Adrenal gland (tissue), 5 donors: ENCODE measurements at regions not wholly inside any gene's neighbourhood (a gene's known extent, or its start where the extent isn't known, plus 50 kb on each side); places are given as distances from the start of the nearest gene placed in this dataset.

Experiments
- POLR2A ChIP-seq, 2 donors: fragments of 450-650 bp; IDR thresholded peaks; one replicate each; pipeline ENCODE4 v1.6.1; 2017; ENCODE audit warnings: antibody characterized with exemption in 2 of 2, mild to moderate bottlenecking in 2 of 2, moderate library complexity in 1 of 2
- TF ChIP-seq, protein P1 (sequence below), 6 experiments: fragments of 450-650 bp in 4 of 6; fragments of 200-600 bp in 2 of 6; sonication (generic) in 1 of 6; IDR thresholded peaks; 1 replicate in 5 of 6; 2 replicates in 1 of 6; pipeline versions ENCODE4 v1.5.1 to v1.8.0; 2016 to 2021; ENCODE audit warnings: antibody characterized with exemption in 6 of 6, mild to moderate bottlenecking in 2 of 6, moderate library complexity in 1 of 6
- donor health status: DM: no; HTN: no; CAD: no.

DNA sequence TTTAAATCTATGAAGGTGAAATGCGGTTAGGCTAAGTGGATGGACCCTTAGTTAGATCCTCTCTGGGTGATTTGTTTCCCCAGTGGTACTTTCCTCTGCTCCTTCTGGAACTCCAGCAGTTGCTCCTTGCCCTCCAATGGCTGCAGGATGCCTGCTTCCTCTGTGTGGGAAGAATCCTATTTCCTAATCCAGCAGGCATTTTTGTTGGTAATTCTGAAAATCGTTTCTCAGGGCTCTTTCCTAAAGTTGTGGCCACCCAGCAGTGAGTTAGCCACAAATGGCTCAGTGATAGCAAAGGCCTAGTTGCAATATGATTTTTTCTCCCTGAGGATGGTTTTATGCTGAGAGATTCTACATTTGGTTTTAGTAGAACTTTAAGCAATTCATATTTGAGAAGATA is 332.3 kb upstream of the C2CD4B start:
- TF ChIP-seq POLR2A (IDR thresholded peaks at IDR 0.05) = no peak
- TF ChIP-seq, protein P1, sequence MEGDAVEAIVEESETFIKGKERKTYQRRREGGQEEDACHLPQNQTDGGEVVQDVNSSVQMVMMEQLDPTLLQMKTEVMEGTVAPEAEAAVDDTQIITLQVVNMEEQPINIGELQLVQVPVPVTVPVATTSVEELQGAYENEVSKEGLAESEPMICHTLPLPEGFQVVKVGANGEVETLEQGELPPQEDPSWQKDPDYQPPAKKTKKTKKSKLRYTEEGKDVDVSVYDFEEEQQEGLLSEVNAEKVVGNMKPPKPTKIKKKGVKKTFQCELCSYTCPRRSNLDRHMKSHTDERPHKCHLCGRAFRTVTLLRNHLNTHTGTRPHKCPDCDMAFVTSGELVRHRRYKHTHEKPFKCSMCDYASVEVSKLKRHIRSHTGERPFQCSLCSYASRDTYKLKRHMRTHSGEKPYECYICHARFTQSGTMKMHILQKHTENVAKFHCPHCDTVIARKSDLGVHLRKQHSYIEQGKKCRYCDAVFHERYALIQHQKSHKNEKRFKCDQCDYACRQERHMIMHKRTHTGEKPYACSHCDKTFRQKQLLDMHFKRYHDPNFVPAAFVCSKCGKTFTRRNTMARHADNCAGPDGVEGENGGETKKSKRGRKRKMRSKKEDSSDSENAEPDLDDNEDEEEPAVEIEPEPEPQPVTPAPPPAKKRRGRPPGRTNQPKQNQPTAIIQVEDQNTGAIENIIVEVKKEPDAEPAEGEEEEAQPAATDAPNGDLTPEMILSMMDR (IDR thresholded peaks at IDR 0.05) = no peak
